Kasumi-1 (cell line): ENCODE measurements at regions not wholly inside any gene's neighbourhood (a gene's known extent, or its start where the extent isn't known, plus 50 kb on each side); places are given as distances from the start of the nearest gene placed in this dataset.

Experiments
- DNase-seq, 2 experiments: peaks; one replicate each; lab custom pipeline; 2025; lab: John Stamatoyannopoulos, UW

DNA sequence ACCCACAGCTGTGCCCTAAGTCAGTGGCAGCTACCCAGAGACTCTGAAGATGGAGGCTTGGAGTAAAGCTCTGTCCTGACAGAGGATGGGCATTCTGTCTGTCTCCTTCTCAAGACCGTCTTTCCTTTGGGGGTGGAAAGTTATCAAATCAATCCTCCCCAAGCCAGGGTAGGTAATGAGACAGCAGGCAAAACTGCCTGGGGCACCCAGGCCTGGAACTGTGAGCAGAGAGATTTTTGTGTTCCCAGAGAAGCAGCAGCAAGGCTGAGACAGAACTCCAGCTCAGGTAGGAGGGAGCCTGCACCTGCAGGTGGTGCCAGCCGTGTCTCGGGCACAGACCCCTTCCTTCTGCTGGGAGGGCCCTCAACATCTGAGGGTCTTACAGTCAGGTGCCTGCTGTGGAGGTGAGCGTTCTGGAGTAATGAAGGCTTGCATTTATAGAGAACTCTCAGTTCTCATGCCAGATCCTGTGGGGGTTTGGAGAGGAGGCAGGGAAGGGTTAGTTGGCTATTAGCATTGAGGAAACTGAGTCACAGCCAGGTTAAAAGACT is 95.6 kb downstream of the RIPK4 start:
- DNase-seq = no peak

DNA sequence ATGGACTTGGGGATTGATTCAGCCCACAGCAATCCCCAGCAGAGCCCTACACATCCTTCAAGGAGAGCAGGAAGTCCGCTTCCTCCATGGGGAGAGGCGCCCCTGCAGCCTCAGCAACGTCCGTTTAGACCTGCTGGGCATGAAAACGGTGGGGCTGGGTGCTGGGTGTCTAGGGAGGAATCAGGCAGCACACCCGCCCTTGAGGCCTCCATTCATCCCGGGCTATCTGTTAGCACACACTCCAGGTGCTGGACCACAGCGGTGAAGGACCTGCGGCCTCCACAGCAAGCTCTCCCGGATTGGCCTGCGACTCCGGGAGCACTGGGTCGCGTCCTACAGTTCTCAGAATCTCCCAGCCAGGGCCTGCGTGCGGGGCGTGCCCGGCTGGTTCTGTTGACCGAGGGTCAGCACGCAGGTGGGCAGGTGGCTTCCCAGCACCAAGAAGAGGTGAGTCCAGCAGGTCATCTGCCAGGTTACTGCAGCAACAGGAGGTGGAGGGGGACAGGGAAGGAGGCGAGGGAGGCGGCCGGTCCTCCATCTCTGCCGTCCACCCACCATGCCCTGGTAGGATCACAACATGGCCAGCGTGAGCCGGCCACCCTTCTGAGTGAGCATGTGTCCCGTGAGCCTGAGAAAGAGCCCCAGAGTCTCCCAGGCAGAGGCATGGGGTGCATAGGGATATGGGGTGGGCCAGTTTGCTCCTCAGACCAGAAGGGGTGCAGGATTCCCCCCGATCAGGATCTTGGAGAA is 96.6 kb downstream of the RIPK4 start:
- no peak for DNase-seq

DNA sequence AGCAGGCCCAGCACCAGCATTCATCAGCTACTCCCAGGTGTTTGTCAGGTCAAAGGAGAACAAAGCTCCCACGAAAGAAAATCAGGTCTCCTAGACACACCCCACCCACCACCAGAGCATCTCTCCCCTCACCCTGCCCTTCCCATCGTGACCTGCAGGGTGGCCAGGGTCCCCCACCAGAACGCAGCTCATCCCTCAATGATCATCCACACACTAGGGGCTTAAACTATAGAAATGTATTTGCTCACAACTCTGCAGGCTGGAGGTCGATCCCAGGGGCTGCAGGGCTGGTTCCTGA is 97.4 kb downstream of the RIPK4 start:
- no peak for DNase-seq

DNA sequence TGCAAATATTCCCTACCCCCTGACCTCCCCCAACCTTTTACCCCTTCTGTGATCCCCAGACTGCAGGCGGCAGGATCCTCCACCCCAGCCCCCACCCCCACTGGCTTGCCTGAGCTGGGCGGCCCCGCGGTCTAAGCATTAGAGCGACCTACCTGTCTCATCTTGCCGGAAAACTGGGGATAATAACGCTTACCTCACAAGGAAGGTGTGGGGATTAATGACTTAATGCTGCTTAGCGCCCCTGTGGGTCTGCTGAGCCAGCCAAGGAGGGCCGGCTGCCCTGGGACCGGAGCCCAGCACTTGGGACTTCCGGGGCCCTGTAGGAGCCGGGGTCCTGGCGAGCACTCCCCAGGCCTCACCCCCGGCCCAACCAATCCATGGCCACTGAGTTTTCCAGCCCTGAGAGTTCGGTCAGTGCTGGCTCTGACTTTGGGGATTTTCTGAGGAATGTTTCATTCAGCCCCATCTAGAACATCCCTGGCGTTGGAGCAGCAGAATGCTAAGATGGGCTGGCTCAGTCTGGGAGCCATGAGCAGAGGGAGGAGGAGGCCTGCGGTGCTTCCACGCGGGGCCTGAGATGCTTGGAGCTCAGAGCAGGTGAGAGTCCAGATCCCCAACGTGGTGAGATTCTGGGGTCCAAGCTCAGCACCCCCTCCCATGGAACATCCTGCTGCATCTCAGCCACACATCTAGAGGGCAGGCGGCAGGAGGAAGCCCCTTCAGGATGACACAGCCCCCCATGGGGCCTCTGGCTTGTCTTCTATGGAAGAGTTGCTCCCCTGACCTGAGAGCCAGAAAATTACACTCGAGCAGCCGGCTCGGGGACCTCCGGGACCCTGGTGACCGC is 97.9 kb downstream of the RIPK4 start:
- DNase-seq = no peak

DNA sequence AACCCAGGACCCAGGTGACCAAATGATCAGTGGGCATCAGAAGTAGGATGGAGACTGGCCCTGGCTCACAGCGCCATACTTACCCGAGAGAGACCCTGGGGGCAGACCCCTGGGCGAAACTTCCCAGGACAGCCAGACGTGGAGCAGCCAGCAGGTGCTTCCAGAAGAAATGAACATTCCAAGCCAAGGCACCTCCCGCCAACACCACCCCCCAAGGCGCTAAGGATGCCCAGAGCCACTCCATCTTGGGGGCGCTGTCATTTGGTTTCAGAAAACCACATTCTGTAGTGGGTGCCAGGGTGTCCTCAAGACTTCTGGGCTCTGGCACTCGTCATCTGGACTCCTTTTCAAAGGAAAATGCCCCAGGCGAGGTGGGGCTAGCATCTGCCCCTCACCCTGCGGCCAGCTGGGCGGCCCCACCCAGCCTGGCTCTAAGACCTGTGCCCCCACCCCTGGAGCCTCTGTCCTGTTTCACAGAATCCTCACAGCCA is 98.8 kb downstream of the RIPK4 start:
- DNase-seq = no peak

DNA sequence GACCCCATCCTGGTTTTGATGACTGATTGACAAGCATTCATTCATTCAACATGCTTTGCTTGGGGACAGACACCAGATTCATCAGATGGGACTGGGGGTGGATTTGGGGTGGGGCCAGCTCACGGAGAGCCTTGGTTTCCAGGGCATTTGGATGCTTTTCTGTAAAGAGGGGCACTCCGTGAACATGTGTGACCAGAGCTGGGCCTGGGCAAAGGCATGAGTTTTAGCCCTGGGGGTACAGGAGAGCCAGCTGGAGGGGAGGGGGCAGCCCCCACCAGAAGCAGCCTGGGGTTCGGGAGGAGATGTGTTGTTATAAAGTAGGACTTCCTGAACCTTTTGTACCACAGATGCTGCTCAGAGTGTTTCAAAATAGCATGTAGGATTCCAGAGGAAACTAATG is 99.7 kb downstream of the RIPK4 start:
- no peak for DNase-seq

DNA sequence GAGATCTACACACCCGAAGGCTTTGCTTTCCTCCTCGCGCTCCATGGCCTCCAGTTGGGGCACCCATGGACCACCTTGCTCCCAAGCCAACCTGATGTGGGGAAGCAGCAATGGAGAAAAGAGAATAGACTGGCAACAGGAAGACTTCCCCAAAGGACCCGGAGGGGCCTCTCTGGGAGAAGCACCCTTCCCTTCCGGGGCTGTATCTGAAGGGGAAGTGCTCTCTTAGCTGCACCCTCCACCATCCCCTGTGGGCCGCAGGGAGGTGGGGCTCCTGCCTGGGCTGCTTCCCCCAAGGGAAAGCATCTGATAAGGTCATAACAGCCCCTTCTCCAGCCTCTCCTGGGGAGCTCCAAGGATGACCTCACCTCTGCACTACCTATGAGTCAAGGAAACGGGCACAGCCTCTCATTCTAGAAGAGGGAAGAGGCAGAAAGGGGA is 100.2 kb downstream of the RIPK4 start:
- peak; percentile 46 to 70 for DNase-seq

DNA sequence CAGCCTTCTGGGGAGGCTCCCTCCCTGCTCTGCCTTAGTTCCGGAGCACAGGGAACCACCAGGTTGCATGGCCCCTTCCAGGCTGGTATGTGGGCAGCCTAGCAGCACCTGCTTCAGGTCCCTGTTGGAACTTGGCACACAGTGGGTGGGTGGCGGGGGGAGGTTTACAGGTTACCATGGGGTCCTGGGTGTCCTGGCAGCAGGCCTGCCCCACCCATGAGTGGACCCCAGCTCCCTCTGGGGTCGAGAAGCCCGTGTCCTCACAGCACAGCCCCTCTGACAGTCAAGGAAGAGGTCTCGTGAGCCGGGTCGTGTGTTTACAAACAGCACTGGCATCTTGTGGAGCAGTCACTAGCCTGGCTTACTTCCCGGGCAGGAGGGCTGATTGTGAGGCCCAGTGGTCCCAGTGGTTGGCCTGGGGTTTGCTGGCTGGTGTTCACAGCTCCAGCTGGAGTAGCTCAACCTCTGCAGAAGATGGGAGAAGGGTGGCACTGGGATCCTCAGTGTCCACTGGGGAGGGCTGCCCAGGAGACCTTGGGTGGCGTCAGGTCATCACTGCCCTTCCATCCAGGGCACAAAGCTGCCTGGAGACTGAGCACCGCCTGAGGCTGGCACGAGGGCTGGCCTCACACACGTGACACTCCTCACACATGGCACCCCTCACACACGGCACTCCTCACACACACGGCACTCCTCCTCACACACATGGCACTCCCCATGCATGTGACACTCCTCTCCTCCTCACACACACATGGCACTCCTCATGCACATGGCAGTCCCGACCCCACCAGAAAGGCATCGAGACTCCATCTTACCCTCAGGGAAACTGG is 100.9 kb downstream of the RIPK4 start:
- DNase-seq = no peak

DNA sequence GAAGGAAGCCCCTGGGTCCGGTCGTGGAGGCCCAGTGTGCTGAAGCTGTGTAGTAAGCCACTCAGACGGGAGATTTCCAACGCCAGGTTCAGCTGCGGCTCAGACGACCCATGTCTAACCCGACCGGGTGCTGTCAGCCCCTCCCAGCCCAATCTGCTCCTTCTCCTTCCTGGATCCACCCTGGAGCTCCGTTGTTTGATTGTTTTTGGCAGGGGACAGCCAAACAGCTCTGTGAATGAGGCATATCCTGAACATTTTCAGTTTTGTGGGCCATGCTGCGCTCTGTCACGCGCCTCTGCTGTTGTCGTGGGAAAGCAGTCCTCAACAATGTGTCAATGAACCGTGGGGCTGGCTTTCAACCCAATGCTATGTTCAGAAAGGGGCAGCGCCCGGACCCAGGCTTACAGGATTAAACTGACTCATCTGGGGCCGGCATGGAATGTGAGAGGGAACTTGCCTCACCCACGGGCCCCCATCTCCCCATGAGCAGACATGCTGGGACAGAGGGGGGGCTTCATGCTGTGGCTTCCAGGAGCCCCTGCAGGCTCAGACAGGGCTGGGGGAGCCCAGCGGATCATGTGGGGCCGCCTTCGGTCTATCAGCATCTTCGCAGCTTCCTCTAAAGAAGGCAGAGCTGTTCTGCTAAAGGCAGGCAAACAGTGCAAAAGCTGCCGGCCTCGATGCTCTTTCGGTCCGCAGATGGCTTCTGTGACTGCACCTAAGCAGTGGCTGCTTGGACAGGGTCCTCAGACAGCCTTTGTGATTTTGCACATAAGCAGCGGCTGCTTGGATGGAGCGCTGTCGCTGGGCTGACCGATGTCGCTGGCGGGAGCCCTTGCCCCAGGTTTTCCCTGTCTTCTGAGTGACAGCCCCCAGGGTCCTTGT is 101.7 kb downstream of the RIPK4 start:
- DNase-seq = no peak

DNA sequence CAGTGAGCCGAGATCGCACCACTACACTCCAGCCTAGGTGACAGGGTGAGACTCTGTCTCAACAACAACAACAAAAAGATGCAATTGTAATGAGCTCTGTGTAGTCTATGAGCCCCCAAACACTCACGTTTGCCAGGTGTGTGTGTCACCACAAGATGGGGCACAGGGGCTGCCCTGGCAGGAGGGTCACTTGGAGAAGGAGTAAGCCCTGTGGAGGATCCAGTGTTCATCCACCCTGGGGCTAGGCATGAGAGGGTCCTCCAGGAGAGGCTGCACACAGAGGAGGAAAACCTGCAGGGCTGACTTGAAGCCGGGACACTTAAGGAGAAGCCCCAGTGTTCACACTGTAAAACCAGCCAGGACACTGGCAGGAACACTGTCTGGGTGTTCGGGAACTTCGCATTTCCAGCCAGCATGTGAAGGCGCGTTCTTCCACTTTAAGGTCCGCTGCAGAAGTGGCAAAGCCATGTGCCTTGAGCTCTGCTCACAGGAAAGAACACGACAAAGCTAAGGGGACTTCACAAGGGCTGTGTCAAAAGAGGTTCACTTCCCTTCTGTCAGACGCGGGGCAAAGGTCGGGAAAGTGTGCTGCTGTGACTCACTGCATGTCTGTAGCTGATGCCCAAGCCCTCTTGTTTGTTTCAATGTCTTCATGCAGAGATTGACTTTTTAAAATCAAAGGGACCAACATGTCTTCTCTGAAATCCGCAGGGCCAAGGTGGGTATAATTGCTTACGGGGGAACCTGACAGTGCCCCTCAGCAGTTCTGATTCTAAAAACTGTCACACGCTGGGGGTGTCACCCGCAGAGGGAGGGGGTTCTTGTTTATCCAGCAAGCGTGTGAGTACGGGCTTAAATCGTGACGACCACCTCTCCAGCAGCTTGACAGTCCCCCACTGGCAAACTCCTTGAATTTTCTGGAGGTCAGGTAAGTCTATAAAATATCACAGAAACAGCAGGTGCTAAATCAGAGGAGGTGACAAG is 102.8 kb downstream of the RIPK4 start:
- no peak for DNase-seq

DNA sequence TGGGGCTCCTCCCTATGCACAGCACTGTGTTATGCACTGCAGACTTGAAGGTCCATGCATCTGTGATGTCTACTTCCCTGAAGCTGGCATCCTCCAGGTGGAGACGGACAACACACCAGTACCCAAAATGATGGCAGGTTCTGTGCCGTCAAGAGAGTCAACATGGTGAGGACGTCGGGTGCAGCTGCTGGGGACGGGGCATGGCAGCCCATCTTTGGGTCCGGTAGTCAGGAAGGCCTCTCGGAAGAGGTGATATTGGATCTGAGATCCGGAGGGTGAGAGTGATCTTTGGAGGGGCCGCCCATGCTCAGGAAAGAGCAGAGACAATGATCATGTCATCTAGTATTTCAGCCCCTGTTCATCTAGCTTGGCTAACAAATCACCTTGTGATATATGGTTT is 104.1 kb downstream of the RIPK4 start:
- DNase-seq = no peak

DNA sequence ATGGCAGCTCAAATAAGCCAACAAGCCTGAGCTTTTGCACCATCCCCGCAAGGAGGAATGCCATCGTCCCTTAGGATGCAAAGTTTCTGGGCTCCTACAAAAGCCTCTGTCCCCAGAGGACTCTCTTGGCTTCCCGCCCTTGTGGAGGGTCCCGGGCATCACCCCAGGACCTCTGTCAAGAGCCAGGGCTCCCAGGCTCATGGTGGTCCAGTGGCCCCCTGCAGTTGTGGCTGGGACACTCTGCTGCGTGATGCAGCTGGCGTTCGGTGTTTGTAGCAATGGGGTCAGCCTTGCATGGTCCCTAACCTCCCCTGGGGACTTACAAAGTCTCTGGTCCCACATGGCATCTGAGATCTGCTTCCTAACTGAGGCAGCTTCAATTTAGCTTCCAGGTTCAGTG is 104.7 kb downstream of the RIPK4 start:
- DNase-seq = no peak

DNA sequence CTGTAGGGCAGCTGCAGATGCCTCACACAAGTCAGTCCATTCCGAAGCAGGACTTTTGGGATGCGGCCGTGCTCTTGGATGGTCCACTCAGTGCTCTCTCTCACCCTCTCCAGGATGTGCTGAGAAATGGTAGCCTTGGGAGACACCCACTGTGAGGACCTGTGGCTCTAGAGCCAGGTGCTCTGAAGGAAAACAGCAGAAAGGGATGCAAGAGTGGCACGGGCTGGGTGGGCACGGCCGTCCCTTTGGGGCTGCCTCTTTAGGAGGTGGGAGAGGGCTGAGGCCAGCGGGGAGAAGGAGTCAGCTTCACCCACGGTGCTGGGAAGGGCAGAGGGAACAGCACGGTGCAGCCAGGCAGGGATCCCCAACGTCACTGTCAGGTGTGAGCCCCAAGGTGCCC is 106.1 kb downstream of the RIPK4 start:
- no peak for DNase-seq

DNA sequence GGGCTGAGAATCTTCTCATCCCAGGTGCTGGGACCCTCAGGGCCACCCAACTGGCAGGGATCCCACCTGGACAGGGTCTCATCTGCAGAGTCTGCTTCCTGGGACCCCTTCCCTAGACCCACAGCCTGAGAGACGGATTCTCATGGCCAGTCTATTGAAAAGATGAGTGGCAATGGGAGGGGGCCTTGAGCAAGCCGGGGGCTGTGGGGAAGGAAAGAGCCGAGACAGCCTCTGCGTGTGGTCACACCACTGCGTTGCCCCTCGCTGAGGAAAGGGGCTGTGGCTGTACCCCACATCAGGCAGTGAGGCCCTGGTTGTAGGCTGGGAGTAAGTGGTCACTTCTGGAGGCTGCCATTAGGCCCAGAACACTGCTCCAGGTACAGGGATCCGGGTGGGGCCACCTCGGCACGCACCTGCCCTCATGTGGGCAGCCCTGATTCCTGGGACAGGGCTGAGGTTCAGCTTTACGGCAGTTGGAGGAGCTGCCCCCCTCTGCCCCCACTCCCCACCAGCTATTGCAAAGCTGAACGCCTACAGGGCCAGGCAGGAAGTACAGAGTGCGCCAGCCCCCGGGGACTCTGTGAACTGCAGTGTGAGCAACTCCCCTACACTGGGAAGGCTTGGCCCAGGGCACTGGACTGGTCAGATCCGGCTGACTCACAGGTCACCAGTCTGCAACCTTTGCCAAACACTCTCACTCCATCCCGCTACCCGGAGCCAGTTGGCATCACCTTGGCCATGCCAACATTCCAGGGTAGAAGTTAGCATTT is 106.9 kb downstream of the RIPK4 start:
- DNase-seq = no peak

DNA sequence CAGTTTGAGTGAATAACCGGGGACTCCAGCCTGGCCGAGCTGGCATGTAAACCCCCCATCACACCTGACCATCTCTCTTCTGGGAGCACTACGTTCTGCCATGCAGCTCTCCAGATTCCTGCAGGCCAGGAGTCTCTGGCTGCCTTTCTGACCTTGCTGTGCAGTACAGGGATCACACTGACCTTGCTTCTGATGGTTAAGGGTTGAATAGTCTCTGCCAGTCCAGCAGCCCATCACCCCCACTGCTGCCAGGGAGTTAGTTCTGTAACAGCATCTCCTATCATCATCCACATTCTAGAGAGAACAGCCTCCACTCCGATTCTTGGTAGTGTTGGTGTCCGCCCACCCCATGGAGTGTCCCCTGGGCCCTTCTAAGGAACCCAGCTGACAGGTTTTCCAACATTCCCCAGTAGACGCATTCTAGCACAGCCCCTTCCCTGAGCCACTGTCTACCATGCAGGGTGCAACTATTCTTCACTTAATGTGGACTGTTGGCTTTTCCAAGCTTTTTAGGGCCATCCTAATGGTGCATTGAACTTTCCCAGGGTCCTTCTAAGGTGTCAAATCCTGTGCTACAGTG is 109.8 kb downstream of the RIPK4 start:
- DNase-seq = no peak

DNA sequence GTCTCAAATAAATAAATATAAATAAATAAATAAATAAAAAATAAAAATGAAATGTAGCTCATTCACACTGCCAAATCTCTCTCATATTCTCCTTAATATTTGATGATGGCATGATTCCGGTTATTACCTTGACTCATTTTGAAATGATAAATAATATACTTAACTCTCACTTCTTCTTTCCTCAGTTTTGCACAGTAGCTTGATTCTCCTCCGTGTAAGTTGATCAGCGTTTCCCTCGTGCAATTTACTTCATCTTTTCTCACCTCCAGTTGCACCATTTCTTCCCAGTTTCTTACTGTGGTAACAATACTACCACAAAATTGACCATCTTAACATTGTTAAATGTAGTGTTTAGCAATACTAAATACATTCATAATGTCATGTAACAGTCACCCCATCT is 111.6 kb downstream of the RIPK4 start:
- no peak for DNase-seq

DNA sequence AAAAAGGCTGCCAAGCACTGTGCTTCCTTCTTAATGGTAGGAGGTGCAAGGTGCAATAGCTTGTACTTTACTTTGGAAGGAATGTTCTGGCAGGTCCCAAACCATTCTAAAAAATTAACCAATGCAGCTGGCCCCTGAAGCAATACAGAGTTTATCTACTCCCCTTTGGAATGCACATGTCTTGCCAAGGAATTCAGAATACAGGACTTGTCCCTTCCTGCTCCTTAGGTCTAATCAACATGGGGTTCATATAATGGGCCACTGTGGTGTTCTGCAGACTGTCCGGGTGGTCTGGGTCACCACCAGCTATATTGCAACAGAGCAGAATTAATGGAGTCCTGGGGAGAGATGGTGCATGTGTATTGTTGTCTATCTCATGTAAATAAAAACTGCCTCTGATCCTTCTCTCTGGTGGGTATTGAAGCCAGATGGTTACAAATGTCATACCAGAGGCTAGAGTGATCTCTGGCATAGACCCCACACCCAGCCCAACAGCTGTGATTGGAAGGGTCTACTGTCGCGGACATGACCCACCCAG is 112.8 kb downstream of the RIPK4 start:
- DNase-seq = no peak

DNA sequence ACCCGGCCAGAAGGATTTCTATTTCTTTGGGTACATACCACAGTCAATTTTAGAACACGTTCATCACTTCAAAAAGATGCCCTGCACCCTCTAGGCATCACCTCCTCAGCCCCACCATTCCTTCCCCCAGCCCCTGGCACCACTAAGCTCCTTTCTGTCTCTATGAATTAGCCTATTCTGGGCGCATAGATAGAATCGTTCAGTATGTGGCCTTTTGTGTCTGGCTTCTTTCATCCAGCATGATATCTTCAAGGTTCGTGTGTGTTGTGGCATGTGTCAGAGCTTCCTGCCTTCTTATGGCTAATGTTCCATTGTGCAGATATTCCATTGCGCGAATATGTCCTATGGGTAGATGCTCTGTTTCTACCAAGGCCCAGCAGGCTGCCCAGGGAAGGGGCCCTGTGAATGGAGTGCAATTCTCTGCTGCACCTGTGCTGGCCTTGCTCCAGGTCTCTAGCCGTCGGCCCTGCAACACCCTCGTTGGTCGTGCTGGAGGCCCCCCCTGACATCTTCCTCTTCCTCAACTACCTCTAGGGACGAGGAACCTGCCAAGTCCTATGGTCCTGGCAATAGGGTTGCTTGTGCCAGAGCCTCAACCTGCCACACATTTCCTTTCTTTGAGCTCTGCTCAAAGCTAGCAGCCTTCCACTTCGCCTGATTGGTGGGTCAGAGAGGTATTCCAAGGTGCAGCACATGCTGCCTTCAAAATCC is 113.5 kb downstream of the RIPK4 start:
- DNase-seq = no peak
